ENCODE measurements at regions not wholly inside any gene's neighbourhood (a gene's known extent, or its start where the extent isn't known, plus 50 kb on each side); places are given as distances from the start of the nearest gene placed in this dataset.

DNA sequence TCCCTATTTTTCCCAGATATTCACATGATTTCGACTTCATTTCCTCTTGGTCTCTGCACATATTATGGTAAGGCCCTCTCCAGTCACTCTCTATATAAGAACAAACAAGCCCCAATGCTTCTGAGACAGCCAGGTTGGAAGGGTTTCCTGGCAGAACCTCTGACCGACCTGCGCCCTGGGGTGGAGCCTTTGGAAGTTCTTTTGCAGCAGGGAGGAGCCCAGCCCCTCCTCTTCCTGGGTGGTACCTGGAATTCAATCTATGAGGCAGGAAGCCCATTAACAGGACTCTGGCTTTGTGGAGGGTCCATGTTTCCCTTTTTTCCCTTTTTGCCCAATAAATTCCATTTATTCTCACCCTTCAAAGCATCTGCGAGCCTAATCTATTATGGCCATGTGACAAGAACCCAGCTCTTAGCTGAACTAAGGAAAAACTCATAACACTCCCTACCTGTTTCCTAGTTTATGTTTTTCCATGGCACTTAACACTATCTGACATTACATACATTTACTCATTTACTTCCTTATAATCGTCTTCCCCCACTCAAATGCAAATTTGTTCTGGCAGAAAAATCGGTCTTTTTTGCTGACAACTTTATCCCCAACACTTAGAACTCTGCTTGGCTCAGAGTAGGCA lies 92.5 kb upstream of the FRMD4A start:
- TF ChIP-seq, protein P1, sequence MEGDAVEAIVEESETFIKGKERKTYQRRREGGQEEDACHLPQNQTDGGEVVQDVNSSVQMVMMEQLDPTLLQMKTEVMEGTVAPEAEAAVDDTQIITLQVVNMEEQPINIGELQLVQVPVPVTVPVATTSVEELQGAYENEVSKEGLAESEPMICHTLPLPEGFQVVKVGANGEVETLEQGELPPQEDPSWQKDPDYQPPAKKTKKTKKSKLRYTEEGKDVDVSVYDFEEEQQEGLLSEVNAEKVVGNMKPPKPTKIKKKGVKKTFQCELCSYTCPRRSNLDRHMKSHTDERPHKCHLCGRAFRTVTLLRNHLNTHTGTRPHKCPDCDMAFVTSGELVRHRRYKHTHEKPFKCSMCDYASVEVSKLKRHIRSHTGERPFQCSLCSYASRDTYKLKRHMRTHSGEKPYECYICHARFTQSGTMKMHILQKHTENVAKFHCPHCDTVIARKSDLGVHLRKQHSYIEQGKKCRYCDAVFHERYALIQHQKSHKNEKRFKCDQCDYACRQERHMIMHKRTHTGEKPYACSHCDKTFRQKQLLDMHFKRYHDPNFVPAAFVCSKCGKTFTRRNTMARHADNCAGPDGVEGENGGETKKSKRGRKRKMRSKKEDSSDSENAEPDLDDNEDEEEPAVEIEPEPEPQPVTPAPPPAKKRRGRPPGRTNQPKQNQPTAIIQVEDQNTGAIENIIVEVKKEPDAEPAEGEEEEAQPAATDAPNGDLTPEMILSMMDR (IDR thresholded peaks at IDR 0.05): no peak
- no peak for TF ChIP-seq POLR2A (IDR thresholded peaks at IDR 0.05)
- TF ChIP-seq POLR2AphosphoS5 (IDR thresholded peaks at IDR 0.05): no peak
- no peak for TF ChIP-seq EP300 (IDR thresholded peaks at IDR 0.05)

Measured in suprapubic skin (tissue), 4 donors.